ENCODE measurements at regions not wholly inside any gene's neighbourhood (a gene's known extent, or its start where the extent isn't known, plus 50 kb on each side); places are given as distances from the start of the nearest gene placed in this dataset.

- TF ChIP-seq, protein P1, sequence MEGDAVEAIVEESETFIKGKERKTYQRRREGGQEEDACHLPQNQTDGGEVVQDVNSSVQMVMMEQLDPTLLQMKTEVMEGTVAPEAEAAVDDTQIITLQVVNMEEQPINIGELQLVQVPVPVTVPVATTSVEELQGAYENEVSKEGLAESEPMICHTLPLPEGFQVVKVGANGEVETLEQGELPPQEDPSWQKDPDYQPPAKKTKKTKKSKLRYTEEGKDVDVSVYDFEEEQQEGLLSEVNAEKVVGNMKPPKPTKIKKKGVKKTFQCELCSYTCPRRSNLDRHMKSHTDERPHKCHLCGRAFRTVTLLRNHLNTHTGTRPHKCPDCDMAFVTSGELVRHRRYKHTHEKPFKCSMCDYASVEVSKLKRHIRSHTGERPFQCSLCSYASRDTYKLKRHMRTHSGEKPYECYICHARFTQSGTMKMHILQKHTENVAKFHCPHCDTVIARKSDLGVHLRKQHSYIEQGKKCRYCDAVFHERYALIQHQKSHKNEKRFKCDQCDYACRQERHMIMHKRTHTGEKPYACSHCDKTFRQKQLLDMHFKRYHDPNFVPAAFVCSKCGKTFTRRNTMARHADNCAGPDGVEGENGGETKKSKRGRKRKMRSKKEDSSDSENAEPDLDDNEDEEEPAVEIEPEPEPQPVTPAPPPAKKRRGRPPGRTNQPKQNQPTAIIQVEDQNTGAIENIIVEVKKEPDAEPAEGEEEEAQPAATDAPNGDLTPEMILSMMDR (IDR thresholded peaks at IDR 0.05; ENCODE audit: low read depth, low read length, poor library complexity, severe bottlenecking): no peak
- no peak for TF ChIP-seq EZH2phosphoT487 (IDR thresholded peaks at IDR 0.05; ENCODE audit: borderline replicate concordance, low read length)
These were observed 350.5 kb upstream of the PCDH20 start for GRCh38 chr13:61765940-61766666.
